Thyroid gland (tissue), 4 donors: ENCODE measurements at regions not wholly inside any gene's neighbourhood (a gene's known extent, or its start where the extent isn't known, plus 50 kb on each side); places are given as distances from the start of the nearest gene placed in this dataset.

ENCODE experiments used
- CTCF ChIP-seq, 6 experiments: fragments of 200-600 bp in 3 of 6; fragments of 450-650 bp in 3 of 6; sonication (generic) in 3 of 6; IDR thresholded peaks; one replicate each; pipeline ENCODE4 v1.5.1; 2016 to 2019; ENCODE audit warnings: antibody characterized with exemption in 6 of 6, mild to moderate bottlenecking in 2 of 6, inconsistent platforms in 1 of 6, moderate library complexity in 1 of 6
- POLR2A ChIP-seq, 2 donors: fragments of 450-650 bp; IDR thresholded peaks; one replicate each; pipeline ENCODE4 v1.6.1; 2017; ENCODE audit warnings: antibody characterized with exemption in 2 of 2, mild to moderate bottlenecking in 2 of 2, moderate library complexity in 1 of 2

GRCh38 chr20:60937585-60937984, 314.5 kb upstream of the CDH4 start:
- TF ChIP-seq POLR2A (IDR thresholded peaks at IDR 0.05) (no peak), CTCF (IDR thresholded peaks at IDR 0.05) (no peak)
